HG03064 (cell line): ENCODE measurements at regions not wholly inside any gene's neighbourhood (a gene's known extent, or its start where the extent isn't known, plus 50 kb on each side); places are given as distances from the start of the nearest gene placed in this dataset.
A peak's percentile ranks its signal among the peaks of the same experiment; 100 is the strongest.

Experiments used
- ATAC-seq: cut with Tn5 transposase; IDR thresholded peaks from one replicate; pipeline ENCODE4 v1.9.1; 2021; ENCODE audit warnings: low read depth; ENCODE audit not compliant: unreplicated experiment

- no peak for ATAC-seq
These were observed 292.3 kb upstream of the STT3B start for GRCh38 chr3:31240466-31240865.

- no peak for ATAC-seq
These were observed 291.9 kb upstream of the STT3B start for GRCh38 chr3:31240874-31241273.

GRCh38 chr3:31241533-31241932, 291.2 kb upstream of the STT3B start:
- ATAC-seq, result no peak

DNA sequence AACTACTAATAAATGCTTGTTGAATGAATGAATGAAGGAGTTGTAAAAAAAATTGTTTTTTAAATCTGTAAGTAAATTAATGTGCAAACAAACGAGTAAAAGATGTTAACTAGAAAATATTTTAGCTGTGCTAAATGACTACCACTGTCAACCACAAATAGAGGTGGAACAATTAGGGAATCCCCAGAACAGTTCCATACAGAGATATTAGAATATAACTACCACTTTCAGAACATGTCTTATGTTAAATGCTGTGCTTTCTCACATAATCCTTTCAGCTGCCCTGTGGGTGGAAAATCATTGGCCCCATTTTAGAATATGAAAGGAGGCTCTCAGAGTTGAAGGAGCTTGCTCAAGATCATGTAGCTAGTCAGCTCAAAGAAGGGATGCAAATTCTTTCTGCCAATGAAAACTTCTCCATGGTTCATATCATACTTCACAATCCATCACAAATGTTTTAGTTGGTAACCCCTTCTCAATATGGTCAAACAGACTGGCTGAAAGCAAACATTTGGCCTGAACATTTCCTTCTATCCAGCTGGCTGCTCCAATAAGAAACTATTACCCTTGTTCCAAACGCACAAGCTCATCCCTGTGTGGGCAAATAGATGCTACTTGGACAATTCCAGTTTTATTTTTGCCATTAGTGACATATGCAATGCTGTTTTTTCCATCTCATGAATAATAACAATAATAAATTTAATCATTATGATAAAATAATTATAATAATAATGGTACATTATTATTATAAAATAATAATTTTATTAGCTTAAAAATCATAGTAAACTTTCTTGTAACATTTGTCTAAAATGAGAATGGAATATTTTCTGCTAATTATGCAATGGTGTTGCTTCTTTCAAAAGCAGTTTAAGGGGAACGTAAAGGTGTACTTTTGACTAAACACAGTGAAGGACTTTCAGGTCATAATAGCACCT, 290.4 kb upstream of the STT3B start:
- ATAC-seq, result peak; percentile 51

GRCh38 chr3:31244929-31245817, 287.6 kb upstream of the STT3B start:
- no peak for ATAC-seq

- ATAC-seq, result no peak
These were observed 286.2 kb upstream of the STT3B start for GRCh38 chr3:31246293-31247062.

DNA sequence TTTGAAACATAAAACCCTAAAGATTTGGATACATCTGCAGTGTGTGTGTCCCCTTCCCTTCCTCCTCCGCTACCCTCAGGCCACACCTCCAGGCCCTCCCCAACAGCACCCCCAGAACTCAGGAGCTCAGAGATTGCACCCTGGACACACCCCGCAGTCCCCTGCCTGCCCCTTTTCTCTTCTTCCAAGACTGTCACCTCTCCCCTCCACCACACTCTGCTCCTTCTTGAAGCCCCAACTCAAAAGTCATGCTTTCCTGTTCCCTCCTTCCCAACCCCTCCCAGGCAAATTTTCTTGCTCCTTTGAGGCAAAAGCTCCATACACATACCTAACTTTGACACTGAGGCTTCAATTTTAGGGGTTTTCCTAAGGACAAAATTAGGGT, 285.7 kb upstream of the STT3B start:
- no peak for ATAC-seq

GRCh38 chr3:31247850-31248562, 284.7 kb upstream of the STT3B start:
- no peak for ATAC-seq

- ATAC-seq, result no peak
These were observed 284.1 kb upstream of the STT3B start for GRCh38 chr3:31248563-31248992.

DNA sequence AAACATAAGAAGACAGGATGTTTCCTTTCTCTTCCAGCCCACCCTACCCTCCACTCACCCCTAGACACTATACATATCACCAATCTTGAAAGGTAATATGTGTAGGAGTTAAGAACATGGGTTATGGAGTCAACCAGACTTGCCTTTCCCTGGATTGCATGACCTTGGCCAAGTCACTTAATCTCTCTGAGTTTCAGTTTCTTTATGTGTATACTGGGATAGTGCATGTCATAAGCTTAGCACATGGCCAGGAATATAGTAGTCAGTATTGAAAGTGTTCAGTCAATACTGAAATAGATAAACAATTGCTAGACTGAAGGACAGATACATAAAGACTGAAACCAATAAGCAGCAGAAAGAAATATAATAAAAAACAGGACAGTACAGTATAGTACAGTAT, 283.2 kb upstream of the STT3B start:
- no peak for ATAC-seq

DNA sequence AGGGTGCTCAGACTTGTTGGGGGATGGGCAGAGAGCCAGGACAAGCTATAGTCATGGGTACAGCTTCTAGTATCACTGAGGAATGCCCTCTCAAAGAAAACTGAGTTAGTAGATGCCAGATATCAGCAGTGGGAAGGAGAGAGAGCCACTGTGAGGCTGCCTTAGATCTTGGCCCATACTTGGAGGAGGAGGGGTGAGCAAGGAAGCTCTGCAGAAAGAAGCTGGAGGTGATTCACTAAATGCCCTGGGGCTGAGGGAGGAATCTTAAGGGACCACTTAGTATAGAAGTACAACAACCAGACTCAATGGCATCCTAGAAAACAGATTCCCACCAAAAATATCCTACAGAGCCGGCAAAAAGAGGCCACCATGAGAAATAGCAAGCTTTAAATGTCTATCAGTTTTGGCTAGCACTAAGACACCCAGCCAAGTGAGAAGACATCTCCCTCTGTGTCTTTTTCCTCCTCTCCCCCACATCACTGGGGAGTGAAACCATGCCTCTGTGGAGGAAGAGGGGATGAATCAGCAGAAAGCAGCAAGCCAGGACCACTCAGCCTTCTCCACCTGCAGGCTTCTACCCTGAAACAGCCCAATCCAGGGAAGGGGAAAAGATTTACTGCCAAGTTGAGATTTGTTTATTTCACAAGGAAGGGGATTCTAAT, 282.5 kb upstream of the STT3B start:
- no peak for ATAC-seq

GRCh38 chr3:31251083-31251482, 281.6 kb upstream of the STT3B start:
- ATAC-seq, result no peak

- ATAC-seq, result no peak
These were observed 280.2 kb upstream of the STT3B start for GRCh38 chr3:31252216-31253185.

GRCh38 chr3:31253782-31254181, 278.9 kb upstream of the STT3B start:
- ATAC-seq, result no peak

GRCh38 chr3:31254483-31254882, 278.2 kb upstream of the STT3B start:
- ATAC-seq, result no peak

- ATAC-seq, result no peak
These were observed 277.6 kb upstream of the STT3B start for GRCh38 chr3:31255007-31255581.

DNA sequence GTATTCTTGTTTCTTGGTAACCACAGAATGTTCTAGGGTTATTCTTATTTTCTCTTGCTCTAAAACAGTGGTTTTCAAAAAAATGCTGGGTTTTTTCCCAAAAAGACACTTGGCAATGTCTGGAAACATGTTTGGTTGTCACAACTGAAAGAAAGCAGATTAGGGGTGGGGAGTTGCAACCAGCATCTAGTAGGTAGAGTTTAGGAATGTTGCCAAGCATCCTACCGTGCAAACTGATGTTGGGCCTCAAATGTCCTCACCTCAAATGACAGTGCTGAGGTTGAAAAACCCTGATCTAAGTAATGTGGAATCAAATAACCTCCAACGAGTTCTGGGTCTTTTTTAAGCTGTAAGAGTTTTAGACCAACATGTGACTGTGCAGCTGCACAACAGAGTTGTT, 270.5 kb upstream of the STT3B start:
- no peak for ATAC-seq

DNA sequence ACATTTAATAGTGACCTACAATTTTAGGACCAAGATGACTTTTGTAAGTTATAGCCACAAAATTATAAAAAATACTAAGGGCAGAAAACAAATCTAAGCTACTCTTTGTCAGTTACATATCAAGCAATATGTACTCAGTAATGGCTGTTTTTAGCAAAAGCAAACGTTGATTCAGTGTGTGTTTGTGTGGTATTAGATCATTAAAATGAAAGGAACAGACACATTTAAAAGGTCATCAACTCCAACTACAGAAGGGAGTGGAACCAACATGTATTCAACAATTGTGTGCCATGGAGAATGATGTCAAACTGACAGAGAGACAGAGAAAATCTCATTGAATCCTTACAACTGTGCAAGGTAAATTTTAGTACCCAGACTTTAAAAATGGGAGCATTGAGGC, 268.8 kb upstream of the STT3B start:
- ATAC-seq, result no peak
